NCI-H1930 (cell line): ENCODE measurements at regions not wholly inside any gene's neighbourhood (a gene's known extent, or its start where the extent isn't known, plus 50 kb on each side); places are given as distances from the start of the nearest gene placed in this dataset.
A peak's percentile ranks its signal among the peaks of the same experiment; 100 is the strongest.

ENCODE experiments used
- DNase-seq, 2 experiments: peaks; one replicate each; lab custom pipeline; 2025; lab: John Stamatoyannopoulos, UW

DNA sequence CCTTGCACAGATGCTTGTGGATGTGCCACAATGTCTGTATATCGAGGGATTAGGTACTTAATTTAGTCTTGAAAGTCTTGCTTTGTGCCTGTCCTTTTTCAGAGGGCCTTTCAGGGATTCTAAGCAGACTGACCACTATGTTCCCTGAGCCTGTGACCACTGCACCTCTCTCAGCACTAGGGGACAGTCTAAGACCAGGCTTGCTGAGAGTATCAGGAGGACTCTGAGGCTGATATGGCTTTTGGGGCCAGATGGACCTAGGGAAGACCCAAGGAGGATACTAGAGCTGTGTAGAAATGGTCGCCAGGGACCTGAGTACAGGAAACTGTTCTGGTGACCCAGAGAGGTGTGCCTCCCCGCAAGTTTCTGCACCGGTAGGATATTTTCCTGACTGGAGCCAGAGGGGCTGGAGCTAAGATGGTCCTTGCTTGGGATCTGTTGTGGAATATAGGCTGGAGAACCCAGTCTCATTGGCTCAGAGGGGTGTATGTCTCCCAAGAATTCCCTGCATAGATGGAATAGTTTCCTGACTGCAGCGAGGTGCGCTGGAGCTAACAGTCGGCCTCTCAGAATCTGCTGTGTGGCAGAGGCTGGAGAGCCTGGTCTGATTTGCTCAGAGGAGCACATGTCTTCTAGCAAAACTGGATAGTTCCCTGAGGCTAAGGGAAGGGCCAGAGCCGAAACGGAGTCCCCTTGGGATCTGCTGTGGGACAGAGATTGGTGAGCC, 213.2 kb upstream of the DCBLD2 start:
- DNase-seq: no peak

GRCh38 chr3:99111235-99111634, 209.7 kb upstream of the DCBLD2 start:
- no peak for DNase-seq

- no peak for DNase-seq
These were observed 208.9 kb upstream of the DCBLD2 start for GRCh38 chr3:99110401-99110800.

- no peak for DNase-seq
These were observed 207.0 kb upstream of the DCBLD2 start for GRCh38 chr3:99108508-99108907.

- no peak for DNase-seq
These were observed 193.1 kb upstream of the DCBLD2 start for GRCh38 chr3:99094606-99095005.

GRCh38 chr3:99087277-99087676, 185.8 kb upstream of the DCBLD2 start:
- no peak for DNase-seq

DNA sequence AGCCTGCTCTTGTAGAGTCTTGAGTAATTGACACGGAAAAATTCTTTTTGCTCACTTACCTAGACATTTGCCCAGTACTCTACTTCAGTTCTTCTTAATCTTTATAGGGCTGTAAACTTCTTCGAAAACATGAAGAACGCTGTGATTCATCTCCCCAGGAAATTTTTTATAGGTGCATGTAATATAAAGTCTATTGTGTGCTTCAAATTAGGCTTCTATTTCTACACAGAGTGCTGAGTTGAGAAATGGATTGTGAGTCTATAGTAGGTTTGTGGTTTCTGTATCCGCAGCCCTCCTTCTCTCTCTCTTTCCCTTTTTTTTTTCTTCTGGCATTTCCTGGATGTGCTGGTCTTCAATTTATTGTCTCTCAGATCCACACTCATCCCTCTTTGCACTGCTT, 183.3 kb upstream of the DCBLD2 start:
- DNase-seq: no peak

DNA sequence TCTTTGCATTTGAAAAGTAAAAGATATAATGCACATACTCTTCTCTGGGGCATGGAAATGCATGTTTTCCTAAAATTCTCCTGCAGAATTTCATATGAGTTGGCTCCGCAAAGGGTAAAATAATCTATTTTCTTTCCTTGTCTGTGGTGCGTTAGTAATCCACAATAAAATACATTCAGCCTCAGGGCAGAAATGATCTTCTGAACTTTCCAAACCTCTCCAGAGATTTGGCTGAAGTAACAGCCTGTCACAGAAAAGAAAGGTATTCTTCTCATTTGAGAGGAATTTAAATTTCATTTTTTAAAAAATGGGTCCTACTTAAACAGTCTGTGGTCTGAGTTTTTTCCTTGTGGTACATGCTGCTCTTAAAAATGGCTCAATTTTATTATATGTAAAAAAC, 182.7 kb upstream of the DCBLD2 start:
- DNase-seq: no peak

DNA sequence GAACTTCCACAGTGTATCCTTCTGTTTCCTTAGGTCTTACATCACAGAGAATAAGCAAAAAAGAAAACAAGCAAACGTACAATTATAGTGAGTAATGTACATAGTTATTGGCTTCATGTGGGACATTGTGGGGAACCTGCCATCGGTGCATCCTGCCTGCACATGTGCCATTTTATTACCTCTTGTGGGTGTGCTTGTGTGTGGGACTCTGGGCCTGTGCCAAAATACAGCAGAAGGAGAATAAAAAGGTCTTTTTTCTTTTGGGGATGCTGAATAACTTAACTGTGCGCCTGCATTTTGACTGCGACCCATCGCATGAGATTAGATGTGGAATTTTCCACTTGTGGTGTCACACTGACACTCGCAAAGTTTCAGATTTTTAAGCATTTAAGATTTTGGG, 169.6 kb upstream of the DCBLD2 start:
- no peak for DNase-seq

DNA sequence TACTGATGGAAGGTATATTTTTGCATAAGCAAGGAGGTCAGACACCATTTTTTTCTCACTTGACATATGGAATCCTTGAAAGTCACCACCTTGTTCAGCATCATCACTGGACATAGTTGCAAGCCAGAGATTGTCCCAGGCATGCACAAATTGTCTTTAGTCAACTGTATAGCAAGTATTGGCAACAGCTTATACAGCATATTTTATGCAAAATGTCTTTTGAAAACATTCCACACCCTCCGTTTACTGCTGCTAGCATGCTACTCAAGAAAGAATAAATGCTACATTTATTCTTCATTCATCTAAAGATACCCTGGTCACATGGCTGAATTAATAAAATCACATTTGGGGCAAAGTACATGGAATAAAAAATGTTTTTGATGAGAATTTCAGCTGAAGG, 168.5 kb upstream of the DCBLD2 start:
- DNase-seq: no peak

DNA sequence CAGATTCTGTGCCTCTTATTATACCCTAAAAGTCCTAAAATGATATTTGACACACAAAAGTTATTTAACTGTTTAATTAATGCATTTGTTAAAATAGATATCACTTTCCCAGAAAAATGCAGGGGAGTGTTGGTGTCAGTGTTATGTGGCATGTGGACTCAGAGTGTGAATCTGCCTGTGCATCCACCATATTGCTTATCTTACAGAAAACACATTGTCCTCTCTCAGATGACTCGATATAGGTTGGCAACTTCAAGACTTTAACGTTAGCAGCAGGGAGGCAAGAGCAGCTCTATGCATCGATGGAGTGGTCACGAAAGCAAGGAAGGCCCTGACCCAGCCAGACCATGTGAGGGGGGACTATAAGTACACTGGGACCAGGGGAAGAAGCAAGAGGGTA, 165.4 kb upstream of the DCBLD2 start:
- DNase-seq: no peak

DNA sequence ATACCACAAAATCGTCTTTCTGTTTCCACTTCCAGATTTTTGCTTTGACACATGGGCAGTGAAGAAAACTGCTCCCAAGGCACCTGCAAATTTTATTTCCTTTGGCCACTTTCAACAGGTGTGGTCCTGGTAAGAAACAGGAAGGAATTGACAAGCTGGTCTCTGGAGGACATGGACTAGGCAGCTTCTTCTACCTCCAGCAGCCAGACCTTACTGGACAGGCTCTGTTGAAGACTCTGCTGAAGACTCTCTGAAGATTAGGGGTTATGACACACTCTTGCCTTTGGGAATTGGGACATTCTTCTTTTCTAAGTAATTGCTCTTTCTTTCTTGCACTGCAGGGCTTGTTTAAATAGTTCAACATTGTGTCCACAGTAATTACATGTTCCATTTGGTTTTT, 147.7 kb upstream of the DCBLD2 start:
- no peak for DNase-seq

DNA sequence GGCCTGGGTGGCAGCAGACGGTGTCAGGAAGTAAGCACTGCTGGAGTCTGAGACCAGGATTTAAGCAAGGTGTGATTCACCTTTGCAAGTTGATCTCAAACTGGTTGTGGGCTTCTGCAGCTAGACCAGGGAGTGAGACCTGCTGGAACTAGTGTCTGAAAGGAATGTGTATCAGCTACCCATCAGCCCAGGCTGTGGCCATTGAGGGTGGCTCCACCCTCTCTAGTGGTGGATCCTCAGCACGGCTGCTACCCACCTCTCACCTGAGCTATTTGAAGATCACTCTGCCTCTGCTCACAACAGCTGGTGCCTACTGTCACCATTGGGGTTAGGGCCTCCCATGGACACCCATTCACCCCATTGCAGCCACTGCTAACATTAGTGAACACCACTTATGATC, 140.3 kb upstream of the DCBLD2 start:
- DNase-seq: no peak

GRCh38 chr3:99031778-99032177, 130.3 kb upstream of the DCBLD2 start:
- DNase-seq: no peak

- DNase-seq: peak in 1 of 2 experiments; percentile 0
These were observed 122.2 kb upstream of the DCBLD2 start for GRCh38 chr3:99023590-99024192.

GRCh38 chr3:99021466-99021865, 120.0 kb upstream of the DCBLD2 start:
- no peak for DNase-seq

GRCh38 chr3:99016452-99016851, 115.0 kb upstream of the DCBLD2 start:
- DNase-seq: no peak

DNA sequence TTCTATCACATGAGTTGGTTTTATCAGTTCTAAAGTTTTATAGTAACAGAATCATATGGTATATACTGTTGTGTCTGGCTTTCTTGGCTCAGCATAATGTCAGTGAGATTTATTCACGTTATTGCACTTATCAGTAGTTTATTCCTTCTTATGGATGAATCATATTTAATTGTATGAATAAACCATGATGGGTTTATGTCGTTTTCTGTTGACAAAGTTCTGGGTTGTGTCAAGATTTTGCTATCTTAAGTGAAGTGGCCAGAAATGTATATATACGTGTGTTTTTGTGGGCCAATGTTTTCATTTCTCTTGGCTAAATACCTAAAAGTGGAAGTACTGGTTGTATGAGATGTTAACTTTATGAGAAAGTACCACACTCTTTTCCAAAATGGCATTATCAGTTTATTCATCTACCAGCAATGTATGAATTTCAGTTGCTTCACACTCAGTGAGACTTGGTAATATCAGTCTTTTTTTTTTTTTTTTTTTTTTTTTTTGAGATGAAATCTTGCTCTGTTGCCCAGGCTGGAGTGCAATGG, 112.4 kb upstream of the DCBLD2 start:
- no peak for DNase-seq

GRCh38 chr3:99013077-99013476, 111.6 kb upstream of the DCBLD2 start:
- DNase-seq: no peak

GRCh38 chr3:99012051-99012450, 110.6 kb upstream of the DCBLD2 start:
- no peak for DNase-seq

DNA sequence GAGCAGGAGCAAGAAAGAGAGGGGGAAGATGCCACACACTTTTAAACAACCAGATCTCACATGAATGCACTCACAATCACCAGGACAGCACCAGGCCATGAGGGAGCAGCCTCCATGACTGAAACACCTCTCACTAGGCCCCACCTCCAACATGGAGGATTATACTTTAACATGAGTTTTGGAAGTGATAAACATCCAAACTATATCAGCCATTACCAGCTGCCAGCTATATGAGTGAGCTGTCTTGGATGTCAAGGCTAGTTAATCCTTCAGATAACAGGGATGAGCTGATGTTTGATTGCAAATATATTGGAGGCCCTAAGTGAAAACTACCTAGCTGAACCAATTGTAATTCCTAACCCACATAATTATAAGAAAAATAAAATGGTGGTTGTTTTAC, 108.4 kb upstream of the DCBLD2 start:
- no peak for DNase-seq

- no peak for DNase-seq
These were observed 105.2 kb upstream of the DCBLD2 start for GRCh38 chr3:99006686-99007085.

GRCh38 chr3:98999675-99000074, 98.2 kb upstream of the DCBLD2 start:
- no peak for DNase-seq
